ENCODE measurements at regions not wholly inside any gene's neighbourhood (a gene's known extent, or its start where the extent isn't known, plus 50 kb on each side); places are given as distances from the start of the nearest gene placed in this dataset.

GRCh38 chr6:22637782-22638181, 68.4 kb downstream of the HDGFL1 start:
- TF ChIP-seq GATA2 (IDR thresholded peaks at IDR 0.05; ENCODE audit: low read depth, low read length) (no peak), GATA3 (IDR thresholded peaks at IDR 0.05; ENCODE audit: low read depth, low read length) (no peak)
